SU-DHL-6 (cell line): ENCODE measurements at regions not wholly inside any gene's neighbourhood (a gene's known extent, or its start where the extent isn't known, plus 50 kb on each side); places are given as distances from the start of the nearest gene placed in this dataset.

Source experiments
- H2AFZ ChIP-seq: fragments of 200-600 bp; sonication (generic); 2 replicates; pipeline ENCODE4 v1.6.1; 2014; ENCODE audit warnings: low read depth, mild to moderate bottlenecking, moderate library complexity, mixed read lengths, antibody characterized with exemption, low read length; ENCODE audit not compliant: severe bottlenecking
- H3F3A ChIP-seq: fragments of 200-600 bp; shearing (Covaris generic); 2 replicates; pipeline ENCODE4 v1.6.0; 2016; ENCODE audit warnings: antibody characterized with exemption, mild to moderate bottlenecking; ENCODE audit not compliant: insufficient read depth
- H3K27ac ChIP-seq: fragments of 200-600 bp; sonication (generic); 2 replicates; pipeline ENCODE4 v1.5.1; 2016; ENCODE audit warnings: low read depth, mild to moderate bottlenecking, low read length, moderate library complexity, mixed read lengths
- H3K27me3 ChIP-seq: fragments of 200-600 bp; sonication (generic), shearing (Covaris generic); 2 replicates; pipeline ENCODE4 v1.6.0; 2014; ENCODE audit warnings: mild to moderate bottlenecking, low read length
- H3K36me3 ChIP-seq: fragments of 200-600 bp; sonication (generic); 2 replicates; pipeline ENCODE4 v1.6.1; 2014; ENCODE audit warnings: mild to moderate bottlenecking, low read length, mixed read lengths
- H3K4me2 ChIP-seq: fragments of 300-600, 200-600 bp; shearing (Covaris generic), sonication (generic); 2 replicates; pipeline ENCODE4 v1.6.0; 2014; ENCODE audit warnings: low read length, low read depth, mild to moderate bottlenecking; ENCODE audit not compliant: poor library complexity, severe bottlenecking
- H3K4me3 ChIP-seq: fragments of 200-600 bp; sonication (generic); 2 replicates; pipeline ENCODE4 v1.5.1; 2014; ENCODE audit warnings: antibody characterized with exemption, low read length, mild to moderate bottlenecking, mixed read lengths; ENCODE audit not compliant: insufficient read depth, poor library complexity, severe bottlenecking
- H3K79me2 ChIP-seq: fragments of 200-600 bp; sonication (generic); 2 replicates; pipeline ENCODE4 v1.6.1; 2014; ENCODE audit warnings: mild to moderate bottlenecking, low read length, moderate library complexity; ENCODE audit not compliant: insufficient read depth
- H3K9ac ChIP-seq: fragments of 200-600 bp; sonication (generic); 2 replicates; pipeline ENCODE4 v1.7.0; 2014; ENCODE audit warnings: mild to moderate bottlenecking, low read length
- H3K9me2 ChIP-seq: fragments of 200-600 bp; sonication (generic); replicated peaks from 2 replicates; pipeline ENCODE4 v1.6.1; 2014; ENCODE audit warnings: low read length; ENCODE audit not compliant: insufficient read depth
- H3K9me3 ChIP-seq: fragments of 200-600 bp; sonication (generic); 2 replicates; pipeline ENCODE4 v1.6.1; 2014; ENCODE audit warnings: low read length, mixed read lengths; ENCODE audit not compliant: insufficient read depth
- H4K20me1 ChIP-seq: fragments of 200-600 bp; sonication (generic); 2 replicates; pipeline ENCODE4 v1.6.1; 2014; ENCODE audit warnings: low read depth, mild to moderate bottlenecking, antibody characterized with exemption, low read length, moderate library complexity, mixed read lengths
- EZH2phosphoT487 ChIP-seq: fragments of 200-600 bp; sonication (generic), shearing (Covaris generic); conservative IDR thresholded peaks from 2 replicates; pipeline ENCODE4 v1.6.1; 2018; ENCODE audit warnings: mild to moderate bottlenecking, antibody characterized with exemption, low read length, moderate library complexity, mixed read lengths
- TF ChIP-seq, protein P1 (sequence below): fragments of 200-600 bp; sonication (generic); IDR thresholded peaks from one replicate; pipeline ENCODE4 v1.5.1; 2017; ENCODE audit warnings: antibody characterized with exemption, mild to moderate bottlenecking, low read length, moderate library complexity; ENCODE audit not compliant: insufficient read depth, poor library complexity, severe bottlenecking

DNA sequence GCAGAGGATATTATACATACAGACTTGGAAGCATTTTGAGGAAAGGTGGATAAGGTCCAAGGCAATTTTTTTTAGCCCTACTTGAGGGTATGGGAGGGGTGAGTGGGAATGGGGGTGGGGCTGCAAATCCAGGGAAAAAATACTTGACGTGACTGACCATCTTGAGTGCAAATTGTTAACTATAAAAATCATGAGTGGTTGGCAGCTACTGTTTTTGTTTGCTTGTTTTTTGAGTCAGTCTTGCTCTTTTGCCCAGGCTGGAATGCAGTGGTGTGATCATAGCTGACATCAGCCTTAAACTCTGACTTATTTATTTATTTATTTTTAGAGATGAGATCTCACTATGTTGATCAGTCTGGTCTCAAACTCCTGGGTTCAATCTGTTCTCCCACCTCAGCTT, 458.8 kb downstream of the PIK3C3 start:
- Histone ChIP-seq H3K9me2 (no peaks in the 10 kb centered on the region), H2AFZ (no peak overlapping the region), H3K79me2 (no peaks in the 10 kb centered on the region), H3K9ac (no peak overlapping the region), H4K20me1 (no peaks in the 10 kb centered on the region), H3K4me3 (no peak overlapping the region), H3K9me3 (0 out of 2 replicates have a peak, but pooled peaks cover 3% of the 10 kb centered on the region), H3F3A (no peaks in the 10 kb centered on the region), H3K27ac (no peak overlapping the region), H3K27me3 (no peaks in the 10 kb centered on the region), H3K4me2 (no peak overlapping the region), H3K36me3 (no peaks in the 10 kb centered on the region)
- no peak for TF ChIP-seq EZH2phosphoT487
- TF ChIP-seq, protein P1, sequence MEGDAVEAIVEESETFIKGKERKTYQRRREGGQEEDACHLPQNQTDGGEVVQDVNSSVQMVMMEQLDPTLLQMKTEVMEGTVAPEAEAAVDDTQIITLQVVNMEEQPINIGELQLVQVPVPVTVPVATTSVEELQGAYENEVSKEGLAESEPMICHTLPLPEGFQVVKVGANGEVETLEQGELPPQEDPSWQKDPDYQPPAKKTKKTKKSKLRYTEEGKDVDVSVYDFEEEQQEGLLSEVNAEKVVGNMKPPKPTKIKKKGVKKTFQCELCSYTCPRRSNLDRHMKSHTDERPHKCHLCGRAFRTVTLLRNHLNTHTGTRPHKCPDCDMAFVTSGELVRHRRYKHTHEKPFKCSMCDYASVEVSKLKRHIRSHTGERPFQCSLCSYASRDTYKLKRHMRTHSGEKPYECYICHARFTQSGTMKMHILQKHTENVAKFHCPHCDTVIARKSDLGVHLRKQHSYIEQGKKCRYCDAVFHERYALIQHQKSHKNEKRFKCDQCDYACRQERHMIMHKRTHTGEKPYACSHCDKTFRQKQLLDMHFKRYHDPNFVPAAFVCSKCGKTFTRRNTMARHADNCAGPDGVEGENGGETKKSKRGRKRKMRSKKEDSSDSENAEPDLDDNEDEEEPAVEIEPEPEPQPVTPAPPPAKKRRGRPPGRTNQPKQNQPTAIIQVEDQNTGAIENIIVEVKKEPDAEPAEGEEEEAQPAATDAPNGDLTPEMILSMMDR, result no peak

DNA sequence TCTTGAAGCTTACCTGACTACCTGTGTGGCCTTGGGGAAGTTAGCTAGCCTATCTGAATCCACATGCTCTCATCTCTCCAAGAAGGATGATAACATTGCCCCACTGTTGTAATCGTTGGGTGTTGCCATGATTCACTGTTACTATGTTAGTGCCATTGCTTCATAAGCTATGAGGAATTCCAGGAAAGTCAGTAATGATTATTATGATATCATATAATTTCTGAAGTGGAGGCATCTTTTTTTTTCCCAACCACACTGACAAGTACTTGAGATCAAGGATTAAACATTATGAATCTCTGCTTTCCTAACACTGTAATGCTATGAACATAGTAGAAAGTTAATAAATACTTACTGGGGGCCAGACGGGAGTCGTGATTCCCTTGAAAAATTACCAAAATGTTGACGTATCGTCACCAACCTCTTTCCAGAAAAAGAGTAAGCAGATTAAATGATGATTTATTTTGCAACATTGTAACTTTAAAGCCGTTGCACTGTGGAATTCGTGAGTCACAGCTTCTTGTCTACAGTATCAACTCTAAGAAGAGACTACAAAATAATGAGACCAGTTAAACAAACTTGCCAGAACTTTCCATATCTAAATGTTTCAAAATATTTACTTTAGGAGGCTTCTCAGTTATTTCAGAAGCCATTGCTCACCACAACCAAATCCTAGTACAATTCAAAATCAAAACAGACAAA, 459.9 kb downstream of the PIK3C3 start:
- Histone ChIP-seq H3K27me3 (no peaks in the 10 kb centered on the region), H3K36me3 (no peaks in the 10 kb centered on the region), H3K9me3 (no peaks in the 10 kb centered on the region), H3F3A (no peaks in the 10 kb centered on the region), H3K79me2 (no peaks in the 10 kb centered on the region), H2AFZ (no peak overlapping the region), H3K9ac (no peak overlapping the region), H3K9me2 (no peaks in the 10 kb centered on the region), H3K4me2 (no peak overlapping the region), H3K27ac (no peak overlapping the region), H3K4me3 (no peak overlapping the region), H4K20me1 (no peaks in the 10 kb centered on the region)
- TF ChIP-seq, protein P1, result no peak
- TF ChIP-seq EZH2phosphoT487, result no peak

DNA sequence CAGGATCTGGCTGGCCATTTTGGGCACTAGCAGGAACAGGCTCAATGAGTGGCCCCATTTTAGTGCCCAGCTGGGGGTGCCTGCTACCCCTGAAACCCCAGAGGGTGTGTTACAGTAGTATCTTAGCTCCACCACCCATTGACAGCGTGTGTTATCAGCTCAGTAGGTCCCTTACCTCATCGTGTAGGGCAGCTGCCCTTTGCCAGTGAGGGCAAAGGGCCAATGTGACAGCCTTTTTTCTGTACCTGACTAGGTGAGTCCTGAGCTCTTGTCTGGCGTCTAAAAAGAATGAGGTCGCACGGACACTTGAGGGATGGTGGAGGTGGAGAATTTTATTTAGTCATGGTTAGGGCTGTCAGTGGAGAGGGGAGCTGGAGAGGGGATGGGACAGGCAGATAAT, 462.2 kb downstream of the PIK3C3 start:
- H3K36me3 ChIP-seq, result no peaks in the 10 kb centered on the region
- no peaks in the 10 kb centered on the region for H4K20me1 ChIP-seq
- H3K27ac ChIP-seq, result no peak overlapping the region
- H3K9me2 ChIP-seq, result no peaks in the 10 kb centered on the region
- no peak overlapping the region for H3K4me3 ChIP-seq
- TF ChIP-seq EZH2phosphoT487, result no peak
- TF ChIP-seq, protein P1, result no peak
- H2AFZ ChIP-seq, result no peak overlapping the region
- no peak overlapping the region for H3K9ac ChIP-seq
- H3F3A ChIP-seq, result no peaks in the 10 kb centered on the region
- no peaks in the 10 kb centered on the region for H3K79me2 ChIP-seq
- H3K4me2 ChIP-seq, result no peak overlapping the region
- no peaks in the 10 kb centered on the region for H3K9me3 ChIP-seq
- H3K27me3 ChIP-seq, result no peaks in the 10 kb centered on the region
